ENCODE measurements at regions not wholly inside any gene's neighbourhood (a gene's known extent, or its start where the extent isn't known, plus 50 kb on each side); places are given as distances from the start of the nearest gene placed in this dataset.
"Not testable (repeated sequence)": the region's sequence is repeated elsewhere in the genome, so short reads cannot be mapped to it uniquely, and the experiment has no call there.

DNA sequence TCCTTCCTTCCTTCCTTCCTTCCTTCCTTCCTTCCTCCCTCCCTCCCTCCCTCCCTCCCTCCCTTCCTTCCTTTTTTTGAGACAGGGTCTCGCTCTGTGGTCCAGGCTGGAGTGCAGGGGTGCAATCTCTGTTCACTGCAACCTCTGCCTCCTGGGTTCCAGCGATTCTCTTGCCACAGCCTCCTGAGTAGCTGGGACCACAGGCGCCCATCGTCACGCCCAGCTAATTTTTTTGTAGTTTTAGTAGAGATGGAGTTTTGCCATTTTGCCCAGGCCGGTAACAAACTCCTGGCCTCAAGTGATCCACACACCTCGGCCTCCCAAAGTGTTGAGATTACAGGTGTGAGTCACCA, 50.9 kb downstream of the SMIM38 start:
- TF ChIP-seq CTCF (IDR thresholded peaks at IDR 0.05; ENCODE audit: poor library complexity); EZH2 (IDR thresholded peaks at IDR 0.05; ENCODE audit: borderline replicate concordance); EZH2phosphoT487 (IDR thresholded peaks at IDR 0.05; ENCODE audit: low read depth, severe bottlenecking, unreplicated experiment): not testable (repeated sequence)
